Testis (tissue), 2 donors: ENCODE measurements at regions not wholly inside any gene's neighbourhood (a gene's known extent, or its start where the extent isn't known, plus 50 kb on each side); places are given as distances from the start of the nearest gene placed in this dataset.
A peak's percentile ranks its signal among the peaks of the same experiment; 100 is the strongest.

Source experiments
- DNase-seq: peaks from one replicate; pipeline ENCODE4 v3.0.0-alpha.2; 2019
- H3K27ac ChIP-seq, 2 donors: fragments of 200-600 bp; sonication (generic); one replicate each; pipeline ENCODE4 v1.5.1; 2019
- H3K27me3 ChIP-seq: fragments of 200-600 bp; sonication (generic); one replicate; pipeline ENCODE4 v1.5.1; 2019
- H3K36me3 ChIP-seq: fragments of 200-600 bp; sonication (generic); one replicate; pipeline ENCODE4 v1.5.1; 2017; ENCODE audit warnings: low read depth; ENCODE audit errors: missing control alignments
- H3K4me1 ChIP-seq: fragments of 200-600 bp; sonication (generic); one replicate; pipeline ENCODE4 v1.5.1; 2019
- H3K4me3 ChIP-seq, 2 donors: fragments of 200-600 bp; sonication (generic); one replicate each; pipeline ENCODE4 v1.5.1; 2017 to 2019
- H3K9me3 ChIP-seq: fragments of 200-600 bp; sonication (generic); one replicate; pipeline ENCODE4 v1.5.1; 2017
- POLR2A ChIP-seq: fragments of 450-650 bp; IDR thresholded peaks from one replicate; pipeline ENCODE4 v1.6.1; 2017; ENCODE audit warnings: antibody characterized with exemption, mild to moderate bottlenecking, moderate library complexity
- WGBS, 2 donors: methylation state at CpG; one replicate each; pipeline ENCODE4 v1.1.5; 2018; 5-methylcytosine and 5-hydroxymethylcytosine counted together
- intact Hi-C: fragments of 100-400 bp; cut with DNase I; formaldehyde crosslinking; loops from one replicate; pipeline ENCODE4 v1.15.1; 2023; ENCODE audit warnings: low total_unique reads
- TF ChIP-seq, protein P1 (sequence below), 3 experiments: fragments of 450-650 bp in 2 of 3; fragments of 200-600 bp in 1 of 3; sonication (generic) in 1 of 3; IDR thresholded peaks; one replicate each; pipeline ENCODE4 v1.5.1; 2016 to 2019; ENCODE audit warnings: antibody characterized with exemption in 3 of 3, mild to moderate bottlenecking in 2 of 3, moderate library complexity in 1 of 3

DNA sequence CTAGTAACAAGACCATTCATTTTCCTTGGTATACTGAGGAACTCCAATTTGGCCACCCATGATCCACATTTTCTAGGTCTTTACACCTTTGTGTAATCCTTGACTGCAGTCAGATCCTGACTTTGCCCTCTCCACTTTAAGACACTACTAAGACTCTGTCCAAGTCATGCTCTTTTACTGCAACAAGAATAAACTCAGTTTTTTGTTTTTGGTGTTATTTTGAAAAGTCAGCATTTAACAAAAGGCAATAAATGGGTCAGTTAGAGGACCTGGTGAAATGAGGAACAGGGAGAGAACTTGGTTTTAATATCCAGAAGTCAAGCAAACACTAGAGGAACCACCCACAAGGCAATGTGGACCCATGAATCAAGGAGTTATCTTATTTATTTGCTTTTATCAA, 252.2 kb upstream of the RBBP8 start:
- no peaks in the 10 kb centered on the region for H3K9me3 ChIP-seq
- H3K27ac ChIP-seq: no peak overlapping the region
- intact Hi-C loops: no loop called here
- TF ChIP-seq POLR2A: no peak
- TF ChIP-seq, protein P1, sequence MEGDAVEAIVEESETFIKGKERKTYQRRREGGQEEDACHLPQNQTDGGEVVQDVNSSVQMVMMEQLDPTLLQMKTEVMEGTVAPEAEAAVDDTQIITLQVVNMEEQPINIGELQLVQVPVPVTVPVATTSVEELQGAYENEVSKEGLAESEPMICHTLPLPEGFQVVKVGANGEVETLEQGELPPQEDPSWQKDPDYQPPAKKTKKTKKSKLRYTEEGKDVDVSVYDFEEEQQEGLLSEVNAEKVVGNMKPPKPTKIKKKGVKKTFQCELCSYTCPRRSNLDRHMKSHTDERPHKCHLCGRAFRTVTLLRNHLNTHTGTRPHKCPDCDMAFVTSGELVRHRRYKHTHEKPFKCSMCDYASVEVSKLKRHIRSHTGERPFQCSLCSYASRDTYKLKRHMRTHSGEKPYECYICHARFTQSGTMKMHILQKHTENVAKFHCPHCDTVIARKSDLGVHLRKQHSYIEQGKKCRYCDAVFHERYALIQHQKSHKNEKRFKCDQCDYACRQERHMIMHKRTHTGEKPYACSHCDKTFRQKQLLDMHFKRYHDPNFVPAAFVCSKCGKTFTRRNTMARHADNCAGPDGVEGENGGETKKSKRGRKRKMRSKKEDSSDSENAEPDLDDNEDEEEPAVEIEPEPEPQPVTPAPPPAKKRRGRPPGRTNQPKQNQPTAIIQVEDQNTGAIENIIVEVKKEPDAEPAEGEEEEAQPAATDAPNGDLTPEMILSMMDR (IDR thresholded peaks at IDR 0.05): no peak
- H3K4me3 ChIP-seq: no peak overlapping the region
- no peaks in the 10 kb centered on the region for H3K36me3 ChIP-seq
- H3K4me1 ChIP-seq: no peaks in the 10 kb centered on the region
- H3K27me3 ChIP-seq: no peaks in the 10 kb centered on the region
- no peak for DNase-seq

DNA sequence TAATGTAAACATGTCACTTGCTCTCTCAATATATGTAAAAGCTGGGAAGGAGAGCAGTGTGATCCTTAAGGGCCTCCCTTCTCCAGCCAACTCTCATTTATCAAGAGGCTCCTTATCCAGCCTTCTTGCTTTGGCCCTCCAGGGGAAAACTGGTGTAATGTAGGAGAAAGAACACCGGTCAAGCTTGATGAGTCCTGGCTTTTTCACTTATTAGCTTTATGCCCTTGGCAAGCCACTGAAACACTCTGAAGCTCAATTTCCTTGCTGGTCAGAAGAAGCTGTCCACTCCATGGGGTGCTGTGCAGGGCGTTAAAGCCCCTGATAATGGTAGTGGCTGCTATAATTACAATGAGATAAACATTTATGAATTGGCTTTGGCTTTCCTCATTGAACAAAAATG, 251.2 kb upstream of the RBBP8 start:
- H3K36me3 ChIP-seq: no peaks in the 10 kb centered on the region
- TF ChIP-seq POLR2A: no peak
- TF ChIP-seq, protein P1 (IDR thresholded peaks at IDR 0.05): no peak
- H3K9me3 ChIP-seq: no peaks in the 10 kb centered on the region
- DNase-seq: no peak
- intact Hi-C loops: no loop called here
- H3K27ac ChIP-seq: no peak overlapping the region
- H3K27me3 ChIP-seq: no peaks in the 10 kb centered on the region
- H3K4me1 ChIP-seq: no peaks in the 10 kb centered on the region
- no peak overlapping the region for H3K4me3 ChIP-seq
- WGBS, 2 donors: 25% methylated on average over 2 of the region's 2 CpGs

- no peak overlapping the region for H3K27ac ChIP-seq
- WGBS, 2 donors: 41 to 49% methylated on average over 1 of the region's 1 CpG
Measured at GRCh38 chr18:22682720-22683119, 250.4 kb upstream of the RBBP8 start.

GRCh38 chr18:22683196-22683676, 249.9 kb upstream of the RBBP8 start:
- Histone ChIP-seq H3K27ac (no peak overlapping the region), H3K36me3 (no peaks in the 10 kb centered on the region), H3K4me1 (no peaks in the 10 kb centered on the region), H3K4me3 (no peak overlapping the region), H3K27me3 (no peaks in the 10 kb centered on the region), H3K9me3 (no peaks in the 10 kb centered on the region)
- 28 to 39% methylated on average over 9 of the region's 9 CpGs for WGBS, 2 donors
- peak; percentile 28 for DNase-seq
- TF ChIP-seq, protein P1 (IDR thresholded peaks at IDR 0.05): no peak
- no peak for TF ChIP-seq POLR2A
- intact Hi-C loops: no loop called here

More at GRCh38 chr18:22682720-22683119, 250.4 kb upstream of the RBBP8 start:
- no peak for DNase-seq
- TF ChIP-seq POLR2A: no peak
- TF ChIP-seq, protein P1 (IDR thresholded peaks at IDR 0.05): no peak
- Histone ChIP-seq H3K9me3 (no peaks in the 10 kb centered on the region), H3K4me1 (no peaks in the 10 kb centered on the region), H3K36me3 (no peaks in the 10 kb centered on the region), H3K27me3 (no peaks in the 10 kb centered on the region), H3K4me3 (no peak overlapping the region)
- intact Hi-C loops: no loop called here

- 65 to 72% methylated on average over 2 of the region's 2 CpGs for WGBS, 2 donors
- no peak overlapping the region for H3K27ac ChIP-seq
- intact Hi-C loops: no loop called here
Measured at GRCh38 chr18:22683786-22684185, 249.3 kb upstream of the RBBP8 start.

More at GRCh38 chr18:22683786-22684185, 249.3 kb upstream of the RBBP8 start:
- no peaks in the 10 kb centered on the region for H3K36me3 ChIP-seq
- H3K4me1 ChIP-seq: no peaks in the 10 kb centered on the region
- H3K4me3 ChIP-seq: no peak overlapping the region
- no peak for DNase-seq
- no peaks in the 10 kb centered on the region for H3K9me3 ChIP-seq
- H3K27me3 ChIP-seq: no peaks in the 10 kb centered on the region
- TF ChIP-seq POLR2A: no peak
- TF ChIP-seq, protein P1 (IDR thresholded peaks at IDR 0.05): no peak
